NCI-H748 (cell line): ENCODE measurements at regions not wholly inside any gene's neighbourhood (a gene's known extent, or its start where the extent isn't known, plus 50 kb on each side); places are given as distances from the start of the nearest gene placed in this dataset.
A peak's percentile ranks its signal among the peaks of the same experiment; 100 is the strongest.

Source experiments
- DNase-seq: peaks from one replicate; lab custom pipeline; 2025; ENCODE audit not compliant: unreplicated experiment; lab: John Stamatoyannopoulos, UW

GRCh38 chr5:2019716-2020115, 137.0 kb upstream of the IRX4 start:
- DNase-seq = no peak

GRCh38 chr5:2018390-2018724, 135.6 kb upstream of the IRX4 start:
- no peak for DNase-seq

GRCh38 chr5:2017540-2018389, 135.0 kb upstream of the IRX4 start:
- DNase-seq = peak; percentile 55

GRCh38 chr5:2015961-2016360, 133.2 kb upstream of the IRX4 start:
- DNase-seq = no peak

GRCh38 chr5:2015124-2015848, 132.6 kb upstream of the IRX4 start:
- no peak for DNase-seq

GRCh38 chr5:2014058-2014610, 131.4 kb upstream of the IRX4 start:
- DNase-seq = no peak

GRCh38 chr5:2013301-2014057, 130.8 kb upstream of the IRX4 start:
- DNase-seq = no peak

- no peak for DNase-seq
Measured at GRCh38 chr5:2012885-2013284, 130.2 kb upstream of the IRX4 start.

- DNase-seq = no peak
Measured at GRCh38 chr5:2011481-2012411, 129.0 kb upstream of the IRX4 start.

- DNase-seq = no peak
Measured at GRCh38 chr5:2010940-2011339, 128.2 kb upstream of the IRX4 start.

GRCh38 chr5:2009986-2010914, 127.5 kb upstream of the IRX4 start:
- DNase-seq = no peak

GRCh38 chr5:2008851-2009629, 126.3 kb upstream of the IRX4 start:
- peak; percentile 77 for DNase-seq

- no peak for DNase-seq
Measured at GRCh38 chr5:2007878-2008501, 125.3 kb upstream of the IRX4 start.

- no peak for DNase-seq
Measured at GRCh38 chr5:2007496-2007877, 124.8 kb upstream of the IRX4 start.

GRCh38 chr5:2006971-2007291, 124.2 kb upstream of the IRX4 start:
- no peak for DNase-seq

- DNase-seq = no peak
Measured at GRCh38 chr5:2006193-2006970, 123.7 kb upstream of the IRX4 start.
